SK-N-SH (cell line): ENCODE measurements at regions not wholly inside any gene's neighbourhood (a gene's known extent, or its start where the extent isn't known, plus 50 kb on each side); places are given as distances from the start of the nearest gene placed in this dataset.

Source experiments
- CTCF ChIA-PET: fragments of 300-600, 350-600 bp; formaldehyde crosslinking; extraction: SDS; loops from one replicate; lab custom pipeline; 2021; lab: Yijun Ruan, JAX
- POLR2A ChIA-PET: fragments of 350-600 bp; sonication (Branson Sonifier 250); formaldehyde crosslinking; extraction: SDS; loops from one replicate; lab custom pipeline; 2020; ENCODE audit warnings: antibody characterized with exemption, inconsistent platforms; lab: Yijun Ruan, JAX
- DNase-seq: peaks from one replicate; pipeline ENCODE4 v3.0.0; 2012
- H2AFZ ChIP-seq: fragments of 200-600 bp; sonication (generic); 2 replicates; pipeline ENCODE4 v1.8.1; 2016; ENCODE audit warnings: antibody characterized with exemption, mild to moderate bottlenecking, low read depth
- H3F3A ChIP-seq: fragments of 200-600 bp; sonication (generic); replicated peaks from 2 replicates; pipeline ENCODE3; 2016; ENCODE audit warnings: antibody characterized with exemption, mild to moderate bottlenecking; ENCODE audit not compliant: insufficient read depth
- H3K27ac ChIP-seq, 2 experiments: fragments of 200-500 bp in 1 of 2; fragments of 200-600 bp in 1 of 2; sonication (Bioruptor generic) in 1 of 2; sonication (generic), shearing (Covaris generic) in 1 of 2; 2 replicates each; pipeline versions ENCODE4 v1.5.1 to v1.6.1; 2014 to 2016; ENCODE audit warnings: low read depth in 2 of 2, inconsistent platforms in 1 of 2, low read length in 1 of 2, mild to moderate bottlenecking in 1 of 2, mixed read lengths in 1 of 2
- H3K27me3 ChIP-seq: fragments of 200-600 bp; sonication (generic), shearing (Covaris generic); 2 replicates; pipeline ENCODE4 v1.6.1; 2016; ENCODE audit warnings: mixed run types; ENCODE audit not compliant: insufficient read depth
- H3K36me3 ChIP-seq, 2 experiments: fragments of 200-500 bp in 1 of 2; fragments of 200-600 bp in 1 of 2; sonication (Bioruptor generic) in 1 of 2; sonication (generic) in 1 of 2; replicated peaks in 1 of 2; 2 replicates each; pipeline versions ENCODE3 to v1.5.1; 2014 to 2016; ENCODE audit warnings: low read length in 1 of 2, mild to moderate bottlenecking in 1 of 2; ENCODE audit not compliant: insufficient read depth in 2 of 2, control insufficient read depth in 1 of 2
- H3K4me1 ChIP-seq, 2 experiments: fragments of 200-500 bp in 1 of 2; fragments of 200-600 bp in 1 of 2; sonication (Bioruptor generic) in 1 of 2; sonication (generic), shearing (Covaris generic) in 1 of 2; 2 replicates each; pipeline versions ENCODE4 v1.5.1 to v1.6.1; 2014 to 2016; ENCODE audit warnings: low read depth in 1 of 2, low read length in 1 of 2, mixed run types in 1 of 2; ENCODE audit not compliant: insufficient read depth in 2 of 2, control insufficient read depth in 1 of 2
- H3K4me2 ChIP-seq: fragments of 200-600 bp; sonication (generic), shearing (Covaris generic); 2 replicates; pipeline ENCODE4 v1.6.1; 2017; ENCODE audit warnings: mixed run types
- H3K4me3 ChIP-seq, 2 experiments: fragments of 200-500 bp in 1 of 2; fragments of 200-600 bp in 1 of 2; sonication (Bioruptor generic) in 1 of 2; sonication (generic), shearing (Covaris generic) in 1 of 2; 2 replicates each; pipeline versions ENCODE4 v1.5.1 to v1.8.1; 2014 to 2016; ENCODE audit warnings: low read depth in 2 of 2, inconsistent platforms in 1 of 2, low read length in 1 of 2, mild to moderate bottlenecking in 1 of 2, mixed read lengths in 1 of 2, moderate library complexity in 1 of 2
- H3K79me2 ChIP-seq: fragments of 200-600 bp; sonication (generic); 2 replicates; pipeline ENCODE4 v1.8.1; 2017; ENCODE audit warnings: mild to moderate bottlenecking; ENCODE audit not compliant: insufficient read depth
- H3K9ac ChIP-seq: fragments of 200-600 bp; sonication (generic); 2 replicates; pipeline ENCODE4 v1.6.1; 2017; ENCODE audit warnings: mixed run types
- H3K9me2 ChIP-seq: fragments of 200-600 bp; sonication (generic); 2 replicates; pipeline ENCODE4 v1.6.1; 2017; ENCODE audit warnings: mixed run types
- H3K9me3 ChIP-seq: fragments of 200-600 bp; sonication (generic); 2 replicates; pipeline ENCODE4 v1.6.1; 2017; ENCODE audit warnings: mixed run types, mild to moderate bottlenecking, moderate library complexity
- H4K20me1 ChIP-seq: fragments of 200-600 bp; sonication (generic); 2 replicates; pipeline ENCODE4 v1.6.1; 2017; ENCODE audit warnings: mild to moderate bottlenecking, mixed run types; ENCODE audit not compliant: insufficient read depth
- FOSL2 ChIP-seq: IDR thresholded peaks from 2 replicates; pipeline ENCODE4 v1.4.0; 2012; ENCODE audit warnings: low read depth, mild to moderate bottlenecking, moderate library complexity, borderline replicate concordance
- FOXJ3 ChIP-seq: sonication (generic); formaldehyde crosslinking; IDR thresholded peaks from 2 replicates; pipeline ENCODE4 v1.5.1; 2020; ENCODE audit warnings: mild to moderate bottlenecking, missing genetic modification reagents
- GABPA ChIP-seq: IDR thresholded peaks from 2 replicates; pipeline ENCODE4 v1.4.0; 2012; ENCODE audit warnings: low read depth, mild to moderate bottlenecking
- GATA2 ChIP-seq: sonication (generic); formaldehyde crosslinking; IDR thresholded peaks from 2 replicates; pipeline ENCODE4 v1.5.0; 2020; ENCODE audit warnings: mild to moderate bottlenecking, missing genetic modification reagents
- MXI1 ChIP-seq: IDR thresholded peaks from 2 replicates; pipeline ENCODE4 v1.6.1; 2012; ENCODE audit warnings: mild to moderate bottlenecking, low read depth, low read length, improper control_type of control experiment
- NFIC ChIP-seq: IDR thresholded peaks from 2 replicates; pipeline ENCODE4 v1.4.0; 2012; ENCODE audit warnings: borderline replicate concordance
- POLR2AphosphoS5 ChIP-seq: IDR thresholded peaks from 2 replicates; pipeline ENCODE4 v1.6.1; 2012; ENCODE audit warnings: low read depth, low read length
- RAD21 ChIP-seq: IDR thresholded peaks from 2 replicates; pipeline ENCODE4 v1.6.1; 2012; ENCODE audit warnings: mild to moderate bottlenecking, low read length
- RFX5 ChIP-seq: IDR thresholded peaks from 2 replicates; pipeline ENCODE4 v1.6.1; 2012; ENCODE audit warnings: mild to moderate bottlenecking, improper control_type of control experiment, low read length
- RXRA ChIP-seq: IDR thresholded peaks from 2 replicates; pipeline ENCODE4 v1.4.0; 2012; ENCODE audit warnings: low read depth, mild to moderate bottlenecking, borderline replicate concordance
- SIN3A ChIP-seq: IDR thresholded peaks from 2 replicates; pipeline ENCODE4 v1.6.1; 2012; ENCODE audit warnings: low read depth, mild to moderate bottlenecking, low read length, moderate library complexity, borderline replicate concordance
- TCF12 ChIP-seq: IDR thresholded peaks from 2 replicates; pipeline ENCODE4 v1.4.0; 2012
- TEAD4 ChIP-seq: IDR thresholded peaks from 2 replicates; pipeline ENCODE4 v1.4.0; 2012; ENCODE audit warnings: mild to moderate bottlenecking, borderline replicate concordance; ENCODE audit not compliant: insufficient read depth
- WGBS: methylation state at CpG from one replicate; pipeline ENCODE4 v1.1.6; 2017; ENCODE audit warnings: low lambda C conversion rate; 5-methylcytosine and 5-hydroxymethylcytosine counted together
- TF ChIP-seq, protein P1 (sequence below): IDR thresholded peaks from 2 replicates; pipeline ENCODE4 v1.4.0; 2012; ENCODE audit warnings: low read depth, borderline replicate concordance
- TF ChIP-seq, protein P2 (sequence below): IDR thresholded peaks from 2 replicates; pipeline ENCODE4; 2012
- TF ChIP-seq, protein P3 (sequence below): IDR thresholded peaks from 2 replicates; pipeline ENCODE4 v1.6.1; 2012; ENCODE audit warnings: mild to moderate bottlenecking, low read depth, low read length, moderate library complexity
- TF ChIP-seq, protein P4 (sequence below): fragments of 150-350 bp; IDR thresholded peaks from 2 replicates; pipeline ENCODE4 v1.6.1; 2017; ENCODE audit warnings: antibody characterized with exemption, low read length, low read depth, borderline replicate concordance
- TF ChIP-seq, protein P5 (sequence below): IDR thresholded peaks from 2 replicates; pipeline ENCODE4 v1.4.0; 2012; ENCODE audit warnings: low read depth, borderline replicate concordance
- TF ChIP-seq, protein P6 (sequence below): fragments of 150-350 bp; IDR thresholded peaks from 2 replicates; pipeline ENCODE4 v1.6.1; 2016; ENCODE audit warnings: mild to moderate bottlenecking, low read depth, low read length

DNA sequence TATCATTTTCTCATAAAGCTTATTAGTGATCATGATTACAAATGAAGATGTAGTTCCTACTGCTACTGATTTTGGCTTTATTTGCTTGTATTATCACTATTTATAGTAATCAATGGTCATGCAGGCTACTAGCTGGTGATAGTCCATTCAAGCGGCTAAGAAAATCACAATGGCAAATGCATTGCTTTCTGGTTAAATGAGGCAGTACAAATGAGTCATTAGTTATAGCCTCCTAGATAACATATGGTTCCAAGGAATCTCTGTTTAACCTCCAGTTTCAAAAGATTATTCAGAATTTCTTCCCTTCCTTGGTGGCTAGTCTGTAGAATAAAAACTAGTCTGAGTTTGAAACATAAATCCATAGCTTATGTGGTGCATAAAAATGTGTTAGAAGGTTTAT is 141.3 kb upstream of the HTR2A start (continued):
- TF ChIP-seq, protein P1, sequence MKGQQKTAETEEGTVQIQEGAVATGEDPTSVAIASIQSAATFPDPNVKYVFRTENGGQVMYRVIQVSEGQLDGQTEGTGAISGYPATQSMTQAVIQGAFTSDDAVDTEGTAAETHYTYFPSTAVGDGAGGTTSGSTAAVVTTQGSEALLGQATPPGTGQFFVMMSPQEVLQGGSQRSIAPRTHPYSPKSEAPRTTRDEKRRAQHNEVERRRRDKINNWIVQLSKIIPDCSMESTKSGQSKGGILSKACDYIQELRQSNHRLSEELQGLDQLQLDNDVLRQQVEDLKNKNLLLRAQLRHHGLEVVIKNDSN, result no peak
- TF ChIP-seq RAD21 (no peak), SIN3A (no peak), RXRA (no peak)
- TF ChIP-seq, all 33 proteins: peak for 3

DNA sequence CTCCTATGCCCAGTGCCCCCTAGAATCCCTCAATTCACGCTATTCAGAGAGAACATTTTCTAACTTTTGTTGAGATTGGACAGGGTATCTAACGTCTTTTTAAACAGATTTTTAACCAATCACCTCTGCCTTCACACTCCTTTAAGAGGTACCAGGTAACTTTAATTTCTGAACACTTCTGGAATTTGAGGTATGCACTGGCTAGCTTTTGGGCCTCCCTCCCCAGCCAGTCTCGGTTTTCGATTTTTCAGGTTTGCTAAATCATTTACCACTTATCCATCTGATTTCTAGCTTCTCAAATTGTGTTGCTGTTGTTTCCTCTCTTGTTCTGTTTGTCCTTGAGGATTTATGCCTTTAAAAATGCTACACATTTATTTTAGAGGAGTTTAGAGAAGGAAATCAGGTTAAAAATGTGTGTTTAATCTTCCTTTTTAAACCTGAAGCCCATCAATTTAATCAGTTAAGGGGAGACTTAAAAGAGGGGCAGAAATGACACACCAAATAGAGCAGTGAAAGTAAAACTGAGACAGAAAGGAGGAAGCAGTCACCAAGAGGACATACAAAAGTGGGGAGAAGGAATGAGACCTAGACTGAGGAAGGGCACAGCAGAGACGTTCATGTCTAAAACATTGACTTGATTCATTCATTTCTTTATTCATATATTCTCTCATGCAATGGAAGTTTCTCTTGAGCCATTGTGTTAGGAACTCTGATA is 139.6 kb upstream of the HTR2A start:
- Histone ChIP-seq H3K9me2 (no peaks in the 10 kb centered on the region), H3K9me3 (no peaks in the 10 kb centered on the region), H3F3A (peaks cover 20% of the 10 kb centered on the region), H2AFZ (peak overlapping the region; percentile 29; the same call in 1 of the 2 replicates), H3K4me3 (no peak overlapping the region), H3K9ac (no peak overlapping the region), H3K4me1 (no peaks in the 10 kb centered on the region; a peak in 1 of 4 replicates), H3K79me2 (no peaks in the 10 kb centered on the region), H3K4me2 (no peak overlapping the region), H3K27me3 (no peaks in the 10 kb centered on the region), H3K27ac (no peak overlapping the region), H3K36me3 (no peaks in the 10 kb centered on the region), H4K20me1 (no peaks in the 10 kb centered on the region)
- 46% methylated on average over 5 of the region's 5 CpGs for WGBS
- no peak for DNase-seq
- CTCF ChIA-PET, result no interaction called here
- POLR2A ChIA-PET, result no interaction called here
- TF ChIP-seq, protein P2, sequence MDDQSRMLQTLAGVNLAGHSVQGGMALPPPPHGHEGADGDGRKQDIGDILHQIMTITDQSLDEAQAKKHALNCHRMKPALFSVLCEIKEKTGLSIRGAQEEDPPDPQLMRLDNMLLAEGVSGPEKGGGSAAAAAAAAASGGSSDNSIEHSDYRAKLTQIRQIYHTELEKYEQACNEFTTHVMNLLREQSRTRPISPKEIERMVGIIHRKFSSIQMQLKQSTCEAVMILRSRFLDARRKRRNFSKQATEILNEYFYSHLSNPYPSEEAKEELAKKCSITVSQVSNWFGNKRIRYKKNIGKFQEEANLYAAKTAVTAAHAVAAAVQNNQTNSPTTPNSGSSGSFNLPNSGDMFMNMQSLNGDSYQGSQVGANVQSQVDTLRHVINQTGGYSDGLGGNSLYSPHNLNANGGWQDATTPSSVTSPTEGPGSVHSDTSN, result no peak
- TF ChIP-seq FOSL2 (no peak), GABPA (no peak), TCF12 (no peak), RFX5 (no peak), POLR2AphosphoS5 (no peak), TEAD4 (no peak), RAD21 (no peak), RXRA (no peak), SIN3A (no peak), GATA2 (no peak), MXI1 (no peak), NFIC (no peak), FOXJ3 (CRISPR knock-in tag) (no peak)
- TF ChIP-seq, protein P3, sequence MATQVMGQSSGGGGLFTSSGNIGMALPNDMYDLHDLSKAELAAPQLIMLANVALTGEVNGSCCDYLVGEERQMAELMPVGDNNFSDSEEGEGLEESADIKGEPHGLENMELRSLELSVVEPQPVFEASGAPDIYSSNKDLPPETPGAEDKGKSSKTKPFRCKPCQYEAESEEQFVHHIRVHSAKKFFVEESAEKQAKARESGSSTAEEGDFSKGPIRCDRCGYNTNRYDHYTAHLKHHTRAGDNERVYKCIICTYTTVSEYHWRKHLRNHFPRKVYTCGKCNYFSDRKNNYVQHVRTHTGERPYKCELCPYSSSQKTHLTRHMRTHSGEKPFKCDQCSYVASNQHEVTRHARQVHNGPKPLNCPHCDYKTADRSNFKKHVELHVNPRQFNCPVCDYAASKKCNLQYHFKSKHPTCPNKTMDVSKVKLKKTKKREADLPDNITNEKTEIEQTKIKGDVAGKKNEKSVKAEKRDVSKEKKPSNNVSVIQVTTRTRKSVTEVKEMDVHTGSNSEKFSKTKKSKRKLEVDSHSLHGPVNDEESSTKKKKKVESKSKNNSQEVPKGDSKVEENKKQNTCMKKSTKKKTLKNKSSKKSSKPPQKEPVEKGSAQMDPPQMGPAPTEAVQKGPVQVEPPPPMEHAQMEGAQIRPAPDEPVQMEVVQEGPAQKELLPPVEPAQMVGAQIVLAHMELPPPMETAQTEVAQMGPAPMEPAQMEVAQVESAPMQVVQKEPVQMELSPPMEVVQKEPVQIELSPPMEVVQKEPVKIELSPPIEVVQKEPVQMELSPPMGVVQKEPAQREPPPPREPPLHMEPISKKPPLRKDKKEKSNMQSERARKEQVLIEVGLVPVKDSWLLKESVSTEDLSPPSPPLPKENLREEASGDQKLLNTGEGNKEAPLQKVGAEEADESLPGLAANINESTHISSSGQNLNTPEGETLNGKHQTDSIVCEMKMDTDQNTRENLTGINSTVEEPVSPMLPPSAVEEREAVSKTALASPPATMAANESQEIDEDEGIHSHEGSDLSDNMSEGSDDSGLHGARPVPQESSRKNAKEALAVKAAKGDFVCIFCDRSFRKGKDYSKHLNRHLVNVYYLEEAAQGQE, result no peak
- TF ChIP-seq, protein P1, result no peak
- TF ChIP-seq, protein P4, sequence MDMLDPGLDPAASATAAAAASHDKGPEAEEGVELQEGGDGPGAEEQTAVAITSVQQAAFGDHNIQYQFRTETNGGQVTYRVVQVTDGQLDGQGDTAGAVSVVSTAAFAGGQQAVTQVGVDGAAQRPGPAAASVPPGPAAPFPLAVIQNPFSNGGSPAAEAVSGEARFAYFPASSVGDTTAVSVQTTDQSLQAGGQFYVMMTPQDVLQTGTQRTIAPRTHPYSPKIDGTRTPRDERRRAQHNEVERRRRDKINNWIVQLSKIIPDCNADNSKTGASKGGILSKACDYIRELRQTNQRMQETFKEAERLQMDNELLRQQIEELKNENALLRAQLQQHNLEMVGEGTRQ, result no peak
- TF ChIP-seq, protein P5, sequence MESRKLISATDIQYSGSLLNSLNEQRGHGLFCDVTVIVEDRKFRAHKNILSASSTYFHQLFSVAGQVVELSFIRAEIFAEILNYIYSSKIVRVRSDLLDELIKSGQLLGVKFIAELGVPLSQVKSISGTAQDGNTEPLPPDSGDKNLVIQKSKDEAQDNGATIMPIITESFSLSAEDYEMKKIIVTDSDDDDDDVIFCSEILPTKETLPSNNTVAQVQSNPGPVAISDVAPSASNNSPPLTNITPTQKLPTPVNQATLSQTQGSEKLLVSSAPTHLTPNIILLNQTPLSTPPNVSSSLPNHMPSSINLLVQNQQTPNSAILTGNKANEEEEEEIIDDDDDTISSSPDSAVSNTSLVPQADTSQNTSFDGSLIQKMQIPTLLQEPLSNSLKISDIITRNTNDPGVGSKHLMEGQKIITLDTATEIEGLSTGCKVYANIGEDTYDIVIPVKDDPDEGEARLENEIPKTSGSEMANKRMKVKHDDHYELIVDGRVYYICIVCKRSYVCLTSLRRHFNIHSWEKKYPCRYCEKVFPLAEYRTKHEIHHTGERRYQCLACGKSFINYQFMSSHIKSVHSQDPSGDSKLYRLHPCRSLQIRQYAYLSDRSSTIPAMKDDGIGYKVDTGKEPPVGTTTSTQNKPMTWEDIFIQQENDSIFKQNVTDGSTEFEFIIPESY, result no peak
- TF ChIP-seq, protein P6, sequence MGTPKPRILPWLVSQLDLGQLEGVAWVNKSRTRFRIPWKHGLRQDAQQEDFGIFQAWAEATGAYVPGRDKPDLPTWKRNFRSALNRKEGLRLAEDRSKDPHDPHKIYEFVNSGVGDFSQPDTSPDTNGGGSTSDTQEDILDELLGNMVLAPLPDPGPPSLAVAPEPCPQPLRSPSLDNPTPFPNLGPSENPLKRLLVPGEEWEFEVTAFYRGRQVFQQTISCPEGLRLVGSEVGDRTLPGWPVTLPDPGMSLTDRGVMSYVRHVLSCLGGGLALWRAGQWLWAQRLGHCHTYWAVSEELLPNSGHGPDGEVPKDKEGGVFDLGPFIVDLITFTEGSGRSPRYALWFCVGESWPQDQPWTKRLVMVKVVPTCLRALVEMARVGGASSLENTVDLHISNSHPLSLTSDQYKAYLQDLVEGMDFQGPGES, result no peak
